ENCODE measurements at regions not wholly inside any gene's neighbourhood (a gene's known extent, or its start where the extent isn't known, plus 50 kb on each side); places are given as distances from the start of the nearest gene placed in this dataset.

GRCh38 chr13:34521171-34521570 lies 420.9 kb upstream of the NBEA start:
- Histone ChIP-seq H3K9me3 (ENCODE audit: insufficient read depth, low read length, severe bottlenecking) (no peaks in the 10 kb centered on the region), H3K27me3 (ENCODE audit: insufficient read depth, low read length, poor library complexity) (no peaks in the 10 kb centered on the region), H3K9ac (ENCODE audit: low read depth, low read length) (no peak overlapping the region), H3K4me1 (ENCODE audit: insufficient read depth, low read length) (no peaks in the 10 kb centered on the region), H3K4me3 (ENCODE audit: low read depth in 1 of 2, low read length in 2 of 2) (no peak overlapping the region), H3K79me2 (ENCODE audit: insufficient read depth, low read length) (no peaks in the 10 kb centered on the region), H4K20me1 (ENCODE audit: insufficient read depth, low read length) (no peaks in the 10 kb centered on the region), H2AFZ (ENCODE audit: low read depth, low read length) (no peak overlapping the region), H3K36me3 (ENCODE audit: insufficient read depth, low read length) (no peaks in the 10 kb centered on the region), H3K27ac (ENCODE audit: low read length) (no peak overlapping the region), H3K4me2 (ENCODE audit: insufficient read depth, low read length) (no peak overlapping the region)
- TF ChIP-seq CTCF (IDR thresholded peaks at IDR 0.05; ENCODE audit: borderline replicate concordance, extremely low read depth, low read length, poor library complexity, severe bottlenecking): no peak
- TF ChIP-seq EZH2 (IDR thresholded peaks at IDR 0.05; ENCODE audit: borderline replicate concordance, low read depth, low read length, severe bottlenecking): no peak
- DNase-seq: no peak
- no peak for ATAC-seq (ENCODE audit: insufficient read depth, low read depth)

GRCh38 chr13:34522808-34523207 lies 419.3 kb upstream of the NBEA start:
- Histone ChIP-seq H4K20me1 (ENCODE audit: insufficient read depth, low read length) (no peaks in the 10 kb centered on the region), H3K27me3 (ENCODE audit: insufficient read depth, low read length, poor library complexity) (no peaks in the 10 kb centered on the region), H3K27ac (ENCODE audit: low read length) (no peak overlapping the region), H3K4me3 (ENCODE audit: low read depth in 1 of 2, low read length in 2 of 2) (no peak overlapping the region), H3K9ac (ENCODE audit: low read depth, low read length) (no peak overlapping the region), H3K79me2 (ENCODE audit: insufficient read depth, low read length) (no peaks in the 10 kb centered on the region), H3K4me1 (ENCODE audit: insufficient read depth, low read length) (no peaks in the 10 kb centered on the region), H2AFZ (ENCODE audit: low read depth, low read length) (no peak overlapping the region), H3K4me2 (ENCODE audit: insufficient read depth, low read length) (no peak overlapping the region), H3K36me3 (ENCODE audit: insufficient read depth, low read length) (no peaks in the 10 kb centered on the region), H3K9me3 (ENCODE audit: insufficient read depth, low read length, severe bottlenecking) (no peaks in the 10 kb centered on the region)
- DNase-seq (no peak), ATAC-seq (ENCODE audit: insufficient read depth, low read depth) (no peak)
- TF ChIP-seq CTCF (IDR thresholded peaks at IDR 0.05; ENCODE audit: borderline replicate concordance, extremely low read depth, low read length, poor library complexity, severe bottlenecking) (no peak), EZH2 (IDR thresholded peaks at IDR 0.05; ENCODE audit: borderline replicate concordance, low read depth, low read length, severe bottlenecking) (no peak)

- no peaks in the 10 kb centered on the region for H3K79me2 ChIP-seq (ENCODE audit: insufficient read depth, low read length)
- no peak overlapping the region for H3K4me2 ChIP-seq (ENCODE audit: insufficient read depth, low read length)
- no peak overlapping the region for H3K9ac ChIP-seq (ENCODE audit: low read depth, low read length)
- DNase-seq (no peak), ATAC-seq (ENCODE audit: insufficient read depth, low read depth) (no peak)
- H3K4me3 ChIP-seq (ENCODE audit: low read depth in 1 of 2, low read length in 2 of 2): no peak overlapping the region
- H3K27me3 ChIP-seq (ENCODE audit: insufficient read depth, low read length, poor library complexity): no peaks in the 10 kb centered on the region
- no peak for TF ChIP-seq CTCF (IDR thresholded peaks at IDR 0.05; ENCODE audit: borderline replicate concordance, extremely low read depth, low read length, poor library complexity, severe bottlenecking)
- TF ChIP-seq EZH2 (IDR thresholded peaks at IDR 0.05; ENCODE audit: borderline replicate concordance, low read depth, low read length, severe bottlenecking): no peak
- H4K20me1 ChIP-seq (ENCODE audit: insufficient read depth, low read length): no peaks in the 10 kb centered on the region
- H3K4me1 ChIP-seq (ENCODE audit: insufficient read depth, low read length): no peaks in the 10 kb centered on the region
- H3K27ac ChIP-seq (ENCODE audit: low read length): no peak overlapping the region
- H3K36me3 ChIP-seq (ENCODE audit: insufficient read depth, low read length): no peaks in the 10 kb centered on the region
- no peaks in the 10 kb centered on the region for H3K9me3 ChIP-seq (ENCODE audit: insufficient read depth, low read length, severe bottlenecking)
- no peak overlapping the region for H2AFZ ChIP-seq (ENCODE audit: low read depth, low read length)
Measured at GRCh38 chr13:34523406-34523805, 418.7 kb upstream of the NBEA start.

GRCh38 chr13:34533941-34534340 lies 408.1 kb upstream of the NBEA start:
- no peaks in the 10 kb centered on the region for H3K27me3 ChIP-seq (ENCODE audit: insufficient read depth, low read length, poor library complexity)
- no peak overlapping the region for H3K27ac ChIP-seq (ENCODE audit: low read length)
- no peak overlapping the region for H3K9ac ChIP-seq (ENCODE audit: low read depth, low read length)
- no peaks in the 10 kb centered on the region for H4K20me1 ChIP-seq (ENCODE audit: insufficient read depth, low read length)
- no peaks in the 10 kb centered on the region for H3K79me2 ChIP-seq (ENCODE audit: insufficient read depth, low read length)
- peaks cover 4% of the 10 kb centered on the region for H3K9me3 ChIP-seq (ENCODE audit: insufficient read depth, low read length, severe bottlenecking)
- H3K36me3 ChIP-seq (ENCODE audit: insufficient read depth, low read length): no peaks in the 10 kb centered on the region
- H2AFZ ChIP-seq (ENCODE audit: low read depth, low read length): no peak overlapping the region
- no peaks in the 10 kb centered on the region for H3K4me1 ChIP-seq (ENCODE audit: insufficient read depth, low read length)
- TF ChIP-seq EZH2 (IDR thresholded peaks at IDR 0.05; ENCODE audit: borderline replicate concordance, low read depth, low read length, severe bottlenecking) (no peak), CTCF (IDR thresholded peaks at IDR 0.05; ENCODE audit: borderline replicate concordance, extremely low read depth, low read length, poor library complexity, severe bottlenecking) (no peak)
- no peak overlapping the region for H3K4me3 ChIP-seq (ENCODE audit: low read depth in 1 of 2, low read length in 2 of 2)
- no peak overlapping the region for H3K4me2 ChIP-seq (ENCODE audit: insufficient read depth, low read length)
- no peak for DNase-seq
- no peak for ATAC-seq (ENCODE audit: insufficient read depth, low read depth)

All from DND-41 (cell line).